H9 (cell line): ENCODE measurements at regions not wholly inside any gene's neighbourhood (a gene's known extent, or its start where the extent isn't known, plus 50 kb on each side); places are given as distances from the start of the nearest gene placed in this dataset.

Source experiments
- DNase-seq: peaks from one replicate; pipeline ENCODE4 v3.0.0-alpha.2; 2017
- H2AFZ ChIP-seq: one replicate; pipeline ENCODE4 v1.6.1; 2013; ENCODE audit warnings: mild to moderate bottlenecking, low read length, control low read depth, moderate library complexity
- H2AK5ac ChIP-seq: 2 replicates; pipeline ENCODE4 v1.6.1; 2013; ENCODE audit warnings: low read length, control low read depth, mixed read lengths; ENCODE audit not compliant: insufficient read length
- H2BK120ac ChIP-seq: one replicate; pipeline ENCODE4 v1.6.1; 2013; ENCODE audit warnings: low read depth, mild to moderate bottlenecking, low read length, control low read depth, inconsistent platforms; ENCODE audit not compliant: poor library complexity, severe bottlenecking
- H2BK12ac ChIP-seq: 2 replicates; pipeline ENCODE4 v1.6.1; 2013; ENCODE audit warnings: low read length, control low read depth, mixed read lengths, low read depth; ENCODE audit not compliant: insufficient read length
- H2BK15ac ChIP-seq: 2 replicates; pipeline ENCODE4 v1.6.1; 2013; ENCODE audit warnings: low read depth, low read length, control low read depth
- H2BK20ac ChIP-seq: one replicate; pipeline ENCODE4 v1.6.1; 2013; ENCODE audit warnings: low read depth, mild to moderate bottlenecking, low read length, control low read depth, inconsistent platforms; ENCODE audit not compliant: poor library complexity, severe bottlenecking
- H2BK5ac ChIP-seq: 2 replicates; pipeline ENCODE4 v1.6.1; 2013; ENCODE audit warnings: low read length, control low read depth, mixed read lengths; ENCODE audit not compliant: insufficient read length
- H3K14ac ChIP-seq: 2 replicates; pipeline ENCODE4 v1.6.1; 2013; ENCODE audit warnings: low read length, control low read depth; ENCODE audit not compliant: insufficient read depth
- H3K18ac ChIP-seq: 2 replicates; pipeline ENCODE4 v1.6.1; 2013; ENCODE audit warnings: low read depth, mild to moderate bottlenecking, mixed read lengths, low read length, control low read depth; ENCODE audit not compliant: insufficient read length
- H3K23ac ChIP-seq: 2 replicates; pipeline ENCODE4 v1.6.1; 2013; ENCODE audit warnings: low read length, control low read depth, mixed read lengths, low read depth; ENCODE audit not compliant: insufficient read length
- H3K23me2 ChIP-seq: 2 replicates; pipeline ENCODE4 v1.6.1; 2013; ENCODE audit warnings: low read depth, mild to moderate bottlenecking, mixed read lengths, low read length, control low read depth; ENCODE audit not compliant: insufficient read length, poor library complexity, severe bottlenecking
- H3K27ac ChIP-seq: 2 replicates; pipeline ENCODE4 v1.5.1; 2013; ENCODE audit warnings: low read length, control low read depth, mixed read lengths, low read depth; ENCODE audit not compliant: insufficient read length
- H3K27me3 ChIP-seq: 2 replicates; pipeline ENCODE4 v1.6.1; 2013; ENCODE audit warnings: low read length, control low read depth, inconsistent platforms; ENCODE audit not compliant: insufficient read depth
- H3K4ac ChIP-seq: 2 replicates; pipeline ENCODE4 v1.6.1; 2013; ENCODE audit warnings: low read depth, mild to moderate bottlenecking, control low read depth, inconsistent platforms, low read length, moderate library complexity
- H3K4me1 ChIP-seq: 2 replicates; pipeline ENCODE4 v1.6.1; 2013; ENCODE audit warnings: low read length, control low read depth, inconsistent platforms; ENCODE audit not compliant: insufficient read depth
- H3K4me2 ChIP-seq: 2 replicates; pipeline ENCODE4 v1.6.1; 2013; ENCODE audit warnings: low read length, control low read depth, mixed read lengths; ENCODE audit not compliant: insufficient read length, insufficient read depth
- H3K56ac ChIP-seq: 2 replicates; pipeline ENCODE4 v1.6.1; 2013; ENCODE audit warnings: low read depth, mild to moderate bottlenecking, mixed read lengths, low read length, control low read depth; ENCODE audit not compliant: insufficient read length
- H3K79me1 ChIP-seq: 2 replicates; pipeline ENCODE4 v1.6.1; 2013; ENCODE audit warnings: low read depth, mild to moderate bottlenecking, moderate library complexity, low read length, control low read depth, inconsistent platforms; ENCODE audit not compliant: insufficient read depth, poor library complexity, severe bottlenecking
- H3K79me2 ChIP-seq: 2 replicates; pipeline ENCODE4 v1.6.1; 2013; ENCODE audit warnings: low read length, control low read depth, inconsistent platforms; ENCODE audit not compliant: insufficient read depth
- H3K9ac ChIP-seq: 2 replicates; pipeline ENCODE4 v1.6.1; 2013; ENCODE audit warnings: low read length, control low read depth, mixed read lengths; ENCODE audit not compliant: insufficient read length; ENCODE audit errors: extremely low read depth
- H3K9me3 ChIP-seq: one replicate; pipeline ENCODE4 v1.6.1; 2013; ENCODE audit warnings: low read depth, low read length, inconsistent platforms; ENCODE audit not compliant: control insufficient read depth
- H3T11ph ChIP-seq: one replicate; pipeline ENCODE4 v1.6.1; 2013; ENCODE audit warnings: mild to moderate bottlenecking, low read length, control low read depth, inconsistent platforms
- H4K20me1 ChIP-seq: one replicate; pipeline ENCODE4 v1.6.1; 2013; ENCODE audit not compliant: control insufficient read depth, insufficient read length, insufficient read depth
- H4K5ac ChIP-seq: 2 replicates; pipeline ENCODE4 v1.6.1; 2013; ENCODE audit warnings: low read depth, mild to moderate bottlenecking, mixed read lengths, low read length, control low read depth; ENCODE audit not compliant: insufficient read length
- H4K8ac ChIP-seq: replicated peaks from 2 replicates; pipeline ENCODE4 v1.6.1; 2013; ENCODE audit warnings: low read length, control low read depth, mixed read lengths, low read depth; ENCODE audit not compliant: insufficient read length
- H4K91ac ChIP-seq: 2 replicates; pipeline ENCODE4 v1.6.1; 2013; ENCODE audit warnings: low read depth, mild to moderate bottlenecking, moderate library complexity, mixed read lengths, low read length, control low read depth; ENCODE audit not compliant: insufficient read length
- H3K27ac Mint-ChIP-seq, 3 experiments: 2 replicates in 2 of 3; 3 replicates in 1 of 3; pipeline ENCODE4 v1.8.0; 2020 to 2021; ENCODE audit warnings: mixed read lengths in 3 of 3, mild to moderate bottlenecking in 1 of 3, moderate library complexity in 1 of 3
- H3K27me3 Mint-ChIP-seq: 2 replicates; pipeline ENCODE4 v1.8.0; 2021; ENCODE audit warnings: low read depth, mild to moderate bottlenecking, moderate library complexity, mixed read lengths
- H3K36me3 Mint-ChIP-seq, 3 experiments: 2 replicates in 2 of 3; 3 replicates in 1 of 3; pipeline ENCODE4 v1.8.0; 2020 to 2021; ENCODE audit warnings: low read depth in 3 of 3, mixed read lengths in 3 of 3; ENCODE audit not compliant: insufficient read depth in 1 of 3
- H3K4me1 Mint-ChIP-seq, 2 experiments: 2 replicates each; pipeline ENCODE4 v1.8.0; 2020; ENCODE audit warnings: mixed read lengths in 2 of 2
- H3K4me3 Mint-ChIP-seq, 2 experiments: 2 replicates in 1 of 2; 3 replicates in 1 of 2; pipeline ENCODE4 v1.8.0; 2020 to 2021; ENCODE audit warnings: mild to moderate bottlenecking in 2 of 2, mixed read lengths in 2 of 2, moderate library complexity in 1 of 2
- H3K9me3 Mint-ChIP-seq, 2 experiments: 2 replicates in 1 of 2; 3 replicates in 1 of 2; pipeline ENCODE4 v1.8.0; 2020; ENCODE audit warnings: mild to moderate bottlenecking in 2 of 2, mixed read lengths in 2 of 2, moderate library complexity in 1 of 2
- CTCF ChIP-seq: fragments of 200-600 bp; sonication (generic); conservative IDR thresholded peaks from 3 replicates; pipeline ENCODE4 v1.8.0; 2021; ENCODE audit warnings: antibody characterized with exemption, mild to moderate bottlenecking
- WGBS: extraction: QIAGEN DNeasy Blood & Tissue Kit; methylation state at CpG from one replicate; pipeline ENCODE4 v1.1.7; 2013; ENCODE audit warnings: missing lambda C conversion rate, low lambda C conversion rate, mixed read lengths; ENCODE audit not compliant: insufficient read length; ENCODE audit errors: extremely low coverage; 5-methylcytosine and 5-hydroxymethylcytosine counted together

- no CpG with 5 or more reads among the region's 5 CpGs for WGBS
- Histone ChIP-seq H3K9me3 (no peaks in the 10 kb centered on the region), H2AK5ac (no peak overlapping the region), H3K18ac (no peak overlapping the region), H3K23me2 (no peaks in the 10 kb centered on the region), H3K27ac (no peak overlapping the region), H4K91ac (no peak overlapping the region), H4K20me1 (no peaks in the 10 kb centered on the region), H3K4me2 (no peak overlapping the region), H3K14ac (no peak overlapping the region), H3K27me3 (no peaks in the 10 kb centered on the region), H3K56ac (no peak overlapping the region), H4K5ac (no peak overlapping the region), H3K4ac (no peak overlapping the region), H2BK15ac (no peak overlapping the region), H2BK12ac (no peak overlapping the region), H3K9ac (no peak overlapping the region), H2AFZ (no peak overlapping the region), H2BK5ac (no peak overlapping the region), H3T11ph (no peak overlapping the region), H2BK20ac (no peak overlapping the region), H3K79me1 (no peaks in the 10 kb centered on the region), H3K23ac (no peak overlapping the region), H3K4me1 (no peaks in the 10 kb centered on the region), H3K79me2 (no peaks in the 10 kb centered on the region), H4K8ac (no peak overlapping the region), H2BK120ac (no peak overlapping the region)
- no peaks in the 10 kb centered on the region for H3K9me3 Mint-ChIP-seq
- H3K36me3 Mint-ChIP-seq: 0 out of 7 replicates have a peak, but pooled peaks cover 0 to 2% (median 0%) of the 10 kb centered on the region in 3 experiments
- no peak overlapping the region for H3K4me3 Mint-ChIP-seq
- no peak for DNase-seq
- no peak overlapping the region for H3K27ac Mint-ChIP-seq
- H3K27me3 Mint-ChIP-seq: no peaks in the 10 kb centered on the region; the same call in 1 of the 2 replicates
- TF ChIP-seq CTCF: no peak
- H3K4me1 Mint-ChIP-seq: no peaks in the 10 kb centered on the region
These were observed 183.7 kb downstream of the RGS9 start for GRCh38 chr17:65320820-65321219.
